ENCODE measurements at regions not wholly inside any gene's neighbourhood (a gene's known extent, or its start where the extent isn't known, plus 50 kb on each side); places are given as distances from the start of the nearest gene placed in this dataset.
"Not testable (repeated sequence)": the region's sequence is repeated elsewhere in the genome, so short reads cannot be mapped to it uniquely, and the experiment has no call there.

DNA sequence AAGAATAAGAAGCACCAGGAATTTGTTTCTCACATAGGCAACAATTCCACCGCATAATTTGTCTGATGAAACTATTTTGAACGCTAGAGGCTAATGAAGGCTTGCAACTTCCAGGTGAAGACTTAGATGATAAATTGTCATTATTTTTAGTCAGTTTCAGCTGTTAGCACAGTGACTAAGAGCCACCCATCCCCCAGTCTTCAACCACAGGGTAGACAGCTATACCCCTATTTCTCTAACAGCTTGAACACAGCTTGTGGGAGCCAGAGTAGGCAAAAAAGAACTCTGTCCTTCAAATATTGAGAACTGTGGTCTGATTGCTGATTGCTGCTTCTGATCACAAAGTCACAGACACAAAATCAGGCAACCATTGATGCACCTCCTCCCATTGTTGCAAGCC lies 1124.8 kb upstream of the PRR20A start:
- no peak for DNase-seq

DNA sequence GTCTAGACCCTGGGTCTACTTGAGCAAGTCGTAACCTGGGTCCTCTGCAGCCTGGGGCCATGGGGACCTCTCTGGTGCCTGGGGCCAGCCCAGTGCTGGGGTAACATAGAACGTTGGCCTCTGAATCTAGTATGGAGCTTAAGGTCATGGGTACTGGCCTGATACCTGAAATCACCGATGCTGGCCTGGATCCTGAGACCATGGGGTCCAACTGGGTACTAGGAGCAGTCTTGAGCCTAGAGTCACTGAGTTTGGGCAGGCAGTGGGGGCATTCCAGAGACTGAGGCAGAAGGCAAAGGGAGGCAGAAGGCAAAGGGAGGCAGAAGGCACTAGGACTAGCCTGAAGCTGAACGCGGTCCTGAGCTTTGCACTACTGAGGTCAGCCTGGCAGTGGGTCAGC lies 1121.1 kb upstream of the PRR20A start:
- DNase-seq = no peak

DNA sequence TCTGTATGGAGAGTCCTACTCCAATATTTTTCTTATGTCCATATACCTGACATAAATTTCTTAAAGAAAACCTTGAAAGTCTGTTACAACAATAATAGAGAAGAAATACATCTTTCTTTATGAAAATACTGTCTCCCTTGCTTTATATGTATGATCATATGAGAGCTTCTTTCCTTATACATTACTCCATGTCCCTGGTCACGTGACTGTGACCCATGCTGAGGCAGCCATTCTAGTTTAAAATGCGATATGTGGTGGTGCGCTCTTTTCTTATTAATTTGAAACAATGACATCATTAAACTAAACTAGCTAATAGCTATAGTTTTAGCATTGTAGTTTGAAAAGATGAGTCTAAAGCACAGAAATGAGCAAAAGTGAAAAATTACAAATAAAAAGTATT lies 1120.3 kb upstream of the PRR20A start:
- no peak for DNase-seq

GRCh38 chr13:56039992-56040391 lies 1100.7 kb upstream of the PRR20A start:
- no peak for DNase-seq

- DNase-seq = no peak
Measured at GRCh38 chr13:56066321-56066720, 1074.4 kb upstream of the PRR20A start.

DNA sequence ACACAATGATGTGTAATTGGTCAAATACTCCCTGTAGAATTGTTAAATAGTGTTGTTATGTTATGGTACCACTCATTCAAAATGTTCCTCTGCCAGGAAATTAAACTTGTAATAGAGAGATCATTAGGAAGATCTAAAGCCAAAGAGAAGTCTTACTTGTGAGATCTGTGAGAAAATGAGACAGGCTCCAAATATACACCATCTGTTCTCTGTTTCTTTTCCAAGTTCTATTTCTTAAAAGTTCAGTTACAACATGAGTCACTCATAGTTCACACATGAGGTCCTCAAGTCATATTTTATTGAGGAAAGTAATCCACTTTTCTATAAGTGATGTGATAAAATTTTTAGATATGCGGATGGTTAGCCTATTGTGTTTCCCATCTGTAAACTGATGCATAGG lies 1038.1 kb upstream of the PRR20A start:
- DNase-seq = no peak

DNA sequence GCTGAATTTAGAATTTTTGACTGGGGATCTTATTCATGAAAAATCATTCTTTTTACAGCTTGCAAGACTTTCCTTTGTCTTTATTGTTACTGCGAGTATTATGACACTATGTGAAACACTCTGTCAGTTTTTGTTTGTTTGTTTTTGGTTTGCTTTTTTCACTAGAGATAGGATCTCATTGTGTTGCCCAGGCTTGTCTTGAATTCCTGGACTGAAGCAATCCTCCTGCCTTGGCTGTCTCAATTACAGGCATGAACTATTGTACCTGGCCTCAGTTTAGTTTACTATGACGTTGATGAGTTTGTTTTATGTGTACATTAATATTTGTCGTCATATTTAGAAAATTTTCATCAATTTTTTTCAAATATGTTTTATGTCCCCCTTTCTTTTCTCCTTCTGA lies 1030.0 kb upstream of the PRR20A start:
- DNase-seq = no peak

DNA sequence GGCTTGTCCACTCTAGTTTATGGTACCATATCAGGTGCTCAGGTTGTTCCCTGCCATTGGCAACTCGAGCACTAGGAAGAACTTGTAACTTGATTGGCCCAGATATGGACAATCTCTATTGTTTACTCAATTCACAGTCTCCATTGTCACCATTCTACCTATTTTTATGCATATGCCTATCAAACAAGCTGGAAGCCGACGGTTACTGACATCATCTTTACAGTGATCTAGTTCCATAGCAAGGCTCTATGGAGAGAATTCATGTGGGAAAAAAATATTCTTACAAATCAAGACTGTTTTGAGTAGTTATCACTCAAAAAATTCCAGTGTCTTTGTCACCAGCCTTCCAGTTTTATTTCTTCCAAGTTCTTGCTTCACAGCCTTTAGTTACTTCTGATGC lies 1006.2 kb upstream of the PRR20A start:
- no peak for DNase-seq

DNA sequence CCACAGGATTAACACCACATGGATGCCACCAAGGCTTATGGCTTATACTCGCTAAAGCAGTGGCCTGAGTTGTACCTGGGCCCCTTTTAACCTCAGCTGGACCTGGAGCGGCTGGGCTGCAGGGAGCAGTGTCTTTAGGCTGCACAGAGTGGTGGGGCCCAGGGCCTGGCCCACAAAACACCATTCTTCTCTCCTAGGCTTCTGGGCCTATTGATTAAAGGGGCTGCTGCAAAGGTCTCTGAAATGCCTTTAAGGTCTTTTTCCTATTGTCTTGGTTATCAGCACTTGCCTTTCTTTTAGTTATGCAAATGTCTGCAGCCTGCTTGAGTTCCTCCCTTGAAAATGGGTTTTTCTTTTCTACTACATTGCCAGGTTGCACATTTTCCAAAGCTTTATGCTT lies 973.9 kb upstream of the PRR20A start:
- no peak for DNase-seq

GRCh38 chr13:56168581-56168980 lies 972.1 kb upstream of the PRR20A start:
- no peak for DNase-seq

- DNase-seq = no peak
Measured at GRCh38 chr13:56173346-56173745, 967.4 kb upstream of the PRR20A start.

DNA sequence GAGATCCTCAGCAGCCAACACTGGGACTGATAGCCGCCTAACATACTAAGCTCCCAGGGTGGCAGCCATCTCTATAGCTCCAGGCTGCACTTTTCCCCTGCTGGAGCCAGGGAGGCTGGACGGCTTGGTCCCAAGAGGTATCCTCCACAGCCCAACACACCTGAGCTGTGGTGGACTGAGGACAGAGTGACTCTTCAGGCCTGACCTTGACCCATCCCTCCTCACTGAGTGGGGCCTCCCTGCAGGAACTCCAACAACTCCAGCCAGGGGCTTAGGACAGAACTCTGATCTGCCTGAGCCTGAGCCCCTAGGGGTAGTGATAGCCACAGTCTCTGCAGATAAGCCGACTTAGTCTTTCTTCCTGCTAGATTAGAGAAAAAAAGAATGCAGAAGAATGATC lies 958.1 kb upstream of the PRR20A start:
- DNase-seq = no peak

GRCh38 chr13:56187331-56187730 lies 953.4 kb upstream of the PRR20A start:
- no peak for DNase-seq

DNA sequence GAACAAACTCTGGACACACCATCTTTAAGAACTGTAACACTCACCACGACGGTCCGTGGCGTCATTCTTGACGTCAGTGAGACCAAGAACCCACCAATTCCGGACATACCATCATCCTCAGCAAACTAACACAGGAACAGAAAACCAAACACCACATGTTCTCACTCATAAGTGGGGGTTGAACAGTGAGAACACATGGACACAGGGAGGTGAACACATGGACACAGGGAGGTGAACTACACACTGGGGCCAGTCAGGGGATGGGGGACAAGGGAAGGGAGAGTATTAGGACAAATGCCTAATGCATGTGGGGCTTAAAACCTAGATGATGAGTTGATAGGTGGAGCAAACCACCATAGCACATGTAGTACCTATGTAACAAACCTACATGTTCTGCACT lies 952.1 kb upstream of the PRR20A start:
- not testable (repeated sequence) for DNase-seq

- DNase-seq = no peak
Measured at GRCh38 chr13:56189439-56189838, 951.3 kb upstream of the PRR20A start.

DNA sequence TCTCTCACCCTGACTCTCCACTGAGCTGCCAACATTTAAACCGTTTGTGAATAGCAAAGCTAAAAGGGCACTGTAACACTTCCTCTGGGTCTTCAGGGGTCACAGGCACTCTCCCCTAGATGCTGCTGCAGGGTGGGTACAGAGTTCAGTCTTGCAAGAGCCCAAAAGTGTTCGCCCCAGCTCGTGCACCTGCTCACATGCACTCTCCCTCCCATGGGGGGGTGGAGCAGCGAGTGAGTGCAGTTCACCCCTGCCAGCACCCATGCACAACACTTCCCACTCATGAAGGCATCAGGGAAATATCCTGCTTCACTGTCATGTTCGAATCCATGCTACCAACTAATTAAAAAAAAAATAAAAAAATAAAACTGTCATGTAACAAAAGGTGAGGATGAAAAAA lies 950.7 kb upstream of the PRR20A start:
- no peak for DNase-seq

DNA sequence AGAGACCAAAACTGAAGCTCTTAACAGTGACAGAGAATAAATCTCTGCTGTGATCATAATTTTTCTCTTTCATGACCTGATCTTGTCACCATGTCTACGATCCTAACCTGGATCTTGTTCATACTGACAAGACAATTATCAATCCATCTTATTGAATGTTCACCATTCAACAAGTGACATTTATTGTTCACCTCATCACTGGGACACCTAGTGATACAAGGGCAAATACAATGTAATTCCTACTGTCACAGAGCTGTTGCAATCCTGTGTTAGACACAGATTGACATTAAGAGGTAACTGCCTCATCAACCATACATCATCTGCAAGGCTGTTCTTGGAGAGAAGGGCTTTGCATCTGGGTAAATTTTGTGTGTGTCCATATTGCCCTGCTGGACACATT lies 942.4 kb upstream of the PRR20A start:
- DNase-seq = no peak

DNA sequence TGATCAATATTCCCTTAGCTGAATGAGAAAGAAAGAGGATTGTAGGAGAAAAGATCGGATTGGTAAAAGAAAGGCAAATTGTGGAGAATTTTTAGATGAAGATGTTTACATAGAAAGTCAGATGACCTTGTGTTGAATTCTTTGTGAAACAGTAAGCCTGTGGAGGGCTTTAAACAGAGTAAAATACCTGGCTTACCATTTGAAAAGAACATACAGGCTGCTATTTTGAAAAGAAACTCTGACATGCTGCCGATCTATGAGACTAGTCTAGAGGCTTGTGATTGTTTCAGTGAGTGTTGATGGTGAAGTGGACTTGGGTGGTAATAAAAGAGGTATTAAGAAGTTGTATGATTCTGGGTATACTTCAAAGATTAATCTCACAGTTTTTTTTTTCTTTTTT lies 938.9 kb upstream of the PRR20A start:
- no peak for DNase-seq

GRCh38 chr13:56216221-56216620 lies 924.5 kb upstream of the PRR20A start:
- no peak for DNase-seq

- no peak for DNase-seq
Measured at GRCh38 chr13:56247692-56248091, 893.0 kb upstream of the PRR20A start.

GRCh38 chr13:56271686-56272085 lies 869.0 kb upstream of the PRR20A start:
- no peak for DNase-seq

- no peak for DNase-seq
Measured at GRCh38 chr13:56283262-56283828, 857.4 kb upstream of the PRR20A start.

- DNase-seq = no peak
Measured at GRCh38 chr13:56299650-56300049, 841.1 kb upstream of the PRR20A start.

DNA sequence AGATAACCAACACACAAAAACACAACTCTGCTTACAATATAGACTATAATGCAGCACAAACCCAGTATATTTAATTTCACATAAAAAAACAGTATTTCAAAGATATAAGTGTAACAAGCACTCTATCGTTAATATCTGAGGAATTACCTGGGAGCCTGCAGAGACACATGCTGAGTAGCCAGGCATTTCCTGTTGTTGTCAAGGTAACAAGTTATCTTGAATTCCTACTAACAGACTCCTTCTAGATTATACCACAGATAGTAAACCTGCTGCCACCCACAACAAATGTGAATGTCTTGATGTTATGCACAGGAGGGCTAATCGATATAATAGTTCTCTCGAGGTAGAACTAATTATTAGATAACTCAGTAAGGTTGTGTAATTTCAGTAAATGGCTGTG lies 826.0 kb upstream of the PRR20A start:
- DNase-seq = no peak

DNA sequence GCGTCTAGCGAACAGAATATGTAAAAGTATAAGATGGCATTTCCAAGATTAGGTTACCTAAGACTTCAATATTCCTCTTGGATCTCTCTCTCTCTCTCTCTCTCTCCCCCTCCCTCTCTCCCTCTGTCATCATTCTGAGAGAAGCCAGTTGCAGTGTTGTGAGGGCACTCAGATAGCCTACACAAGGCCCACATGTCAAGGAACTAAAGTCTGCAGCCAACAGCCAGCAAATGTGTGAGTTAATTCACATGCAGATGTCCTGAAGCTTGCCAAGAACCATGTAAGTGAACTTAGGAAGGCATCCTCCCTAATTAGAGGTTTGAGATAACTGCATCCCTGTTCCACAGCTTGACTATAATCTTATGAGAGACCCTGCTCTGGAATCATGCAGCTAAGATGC lies 822.9 kb upstream of the PRR20A start:
- DNase-seq = no peak

GRCh38 chr13:56332671-56333070 lies 808.0 kb upstream of the PRR20A start:
- no peak for DNase-seq
